Right lobe of liver (tissue), 4 donors: ENCODE measurements at regions not wholly inside any gene's neighbourhood (a gene's known extent, or its start where the extent isn't known, plus 50 kb on each side); places are given as distances from the start of the nearest gene placed in this dataset.

Experiments
- CTCF ChIP-seq, 4 donors: fragments of 200-600 bp in 3 of 4; fragments of 450-650 bp in 1 of 4; IDR thresholded peaks; one replicate each; pipeline versions ENCODE4 v1.5.1 to v1.8.0; 2016 to 2022; ENCODE audit warnings: antibody characterized with exemption in 4 of 4, mild to moderate bottlenecking in 2 of 4
- POLR2A ChIP-seq: fragments of 450-650 bp; IDR thresholded peaks from one replicate; pipeline ENCODE4 v1.6.1; 2017; ENCODE audit warnings: antibody characterized with exemption, mild to moderate bottlenecking
- donor health status: DM: no; HTN: no; CAD: no.
- donor health status: DM: no; HTN: no; CAD: no.
- donor health status: DM: no; HTN: yes; CAD: no.

GRCh38 chr20:11173916-11174315 is 500.1 kb upstream of the JAG1 start:
- TF ChIP-seq CTCF (IDR thresholded peaks at IDR 0.05) = no peak
- TF ChIP-seq POLR2A = no peak
